Neural cell (in vitro differentiated cells): ENCODE measurements at regions not wholly inside any gene's neighbourhood (a gene's known extent, or its start where the extent isn't known, plus 50 kb on each side); places are given as distances from the start of the nearest gene placed in this dataset.
"Not testable (repeated sequence)": the region's sequence is repeated elsewhere in the genome, so short reads cannot be mapped to it uniquely, and the experiment has no call there.

Source experiments
- EP300 ChIP-seq: fragments of 450-650 bp; conservative IDR thresholded peaks from 2 replicates; pipeline ENCODE4 v1.6.1; 2014; ENCODE audit warnings: antibody characterized with exemption, mild to moderate bottlenecking, moderate library complexity; ENCODE audit not compliant: poor library complexity, severe bottlenecking
- EZH2 ChIP-seq: fragments of 200-600, 300-800 bp; shearing (Covaris generic), sonication (generic); IDR thresholded peaks from 2 replicates; pipeline ENCODE4 v1.6.1; 2014; ENCODE audit warnings: antibody characterized with exemption, low read length, borderline replicate concordance, mild to moderate bottlenecking; ENCODE audit not compliant: insufficient read depth, poor library complexity, severe bottlenecking
- MXI1 ChIP-seq: fragments of 450-650 bp; conservative IDR thresholded peaks from 2 replicates; pipeline ENCODE4 v1.6.1; 2014; ENCODE audit warnings: antibody characterized with exemption, mild to moderate bottlenecking; ENCODE audit not compliant: poor library complexity, severe bottlenecking
- TAF1 ChIP-seq: IDR thresholded peaks from 2 replicates; pipeline ENCODE4 v1.6.1; 2012; ENCODE audit warnings: low read depth
- TF ChIP-seq, protein P1 (sequence below): fragments of 450-650 bp; IDR thresholded peaks from 2 replicates; pipeline ENCODE4 v1.5.1; 2014; ENCODE audit warnings: antibody characterized with exemption, mild to moderate bottlenecking, moderate library complexity; ENCODE audit not compliant: poor library complexity, severe bottlenecking

DNA sequence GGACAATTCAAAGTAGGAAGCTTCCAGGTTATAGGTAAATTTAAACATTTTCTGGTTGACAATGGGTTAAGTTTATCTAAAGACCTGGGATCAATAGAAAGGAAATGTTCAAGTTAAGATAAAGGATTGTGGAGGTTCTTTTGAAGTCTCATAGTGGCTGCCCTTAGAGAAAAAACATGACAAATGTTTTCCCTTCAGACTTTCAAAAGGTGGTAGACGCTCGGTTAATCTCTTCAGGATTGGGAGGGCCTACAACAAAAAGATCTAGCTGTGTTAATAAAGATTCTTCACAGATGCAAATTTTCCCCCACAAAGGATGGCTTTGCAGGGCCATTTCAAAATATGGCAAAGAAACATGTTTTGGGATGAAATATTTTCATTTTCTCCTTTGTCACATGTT is 86.6 kb upstream of the FRMD4A start:
- TF ChIP-seq, protein P1, sequence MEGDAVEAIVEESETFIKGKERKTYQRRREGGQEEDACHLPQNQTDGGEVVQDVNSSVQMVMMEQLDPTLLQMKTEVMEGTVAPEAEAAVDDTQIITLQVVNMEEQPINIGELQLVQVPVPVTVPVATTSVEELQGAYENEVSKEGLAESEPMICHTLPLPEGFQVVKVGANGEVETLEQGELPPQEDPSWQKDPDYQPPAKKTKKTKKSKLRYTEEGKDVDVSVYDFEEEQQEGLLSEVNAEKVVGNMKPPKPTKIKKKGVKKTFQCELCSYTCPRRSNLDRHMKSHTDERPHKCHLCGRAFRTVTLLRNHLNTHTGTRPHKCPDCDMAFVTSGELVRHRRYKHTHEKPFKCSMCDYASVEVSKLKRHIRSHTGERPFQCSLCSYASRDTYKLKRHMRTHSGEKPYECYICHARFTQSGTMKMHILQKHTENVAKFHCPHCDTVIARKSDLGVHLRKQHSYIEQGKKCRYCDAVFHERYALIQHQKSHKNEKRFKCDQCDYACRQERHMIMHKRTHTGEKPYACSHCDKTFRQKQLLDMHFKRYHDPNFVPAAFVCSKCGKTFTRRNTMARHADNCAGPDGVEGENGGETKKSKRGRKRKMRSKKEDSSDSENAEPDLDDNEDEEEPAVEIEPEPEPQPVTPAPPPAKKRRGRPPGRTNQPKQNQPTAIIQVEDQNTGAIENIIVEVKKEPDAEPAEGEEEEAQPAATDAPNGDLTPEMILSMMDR = not testable (repeated sequence)
- TF ChIP-seq EP300, TAF1, MXI1, EZH2: not testable (repeated sequence)
